Spleen (tissue), 11 donors: ENCODE measurements at regions not wholly inside any gene's neighbourhood (a gene's known extent, or its start where the extent isn't known, plus 50 kb on each side); places are given as distances from the start of the nearest gene placed in this dataset.

Experiments used
- DNase-seq: peaks from one replicate; pipeline ENCODE4 v3.0.0-alpha.2; 2020
- H3K27ac ChIP-seq, 8 donors: fragments of 200-600 bp; sonication (generic) in 7 of 8; 1 replicate in 4 of 8; 2 replicates in 4 of 8; pipeline versions ENCODE4 v1.5.0 to v1.8.0; 2016 to 2021; ENCODE audit warnings: inconsistent platforms in 4 of 8, mild to moderate bottlenecking in 4 of 8, moderate library complexity in 1 of 8
- H3K27me3 ChIP-seq, 7 donors: fragments of 200-600 bp; sonication (generic) in 6 of 7; replicated peaks in 1 of 7; 1 replicate in 4 of 7; 2 replicates in 3 of 7; pipeline versions ENCODE4 v1.5.0 to v1.8.0; 2016 to 2021; ENCODE audit warnings: inconsistent platforms in 3 of 7, mild to moderate bottlenecking in 1 of 7
- H3K36me3 ChIP-seq, 6 donors: fragments of 200-600 bp; sonication (generic) in 5 of 6; 1 replicate in 4 of 6; 2 replicates in 2 of 6; pipeline versions ENCODE4 v1.5.0 to v1.8.0; 2016 to 2021; ENCODE audit warnings: inconsistent platforms in 2 of 6
- H3K4me1 ChIP-seq, 6 donors: fragments of 200-600 bp; sonication (generic) in 5 of 6; 1 replicate in 3 of 6; 2 replicates in 3 of 6; pipeline versions ENCODE4 v1.5.0 to v1.8.0; 2016 to 2021; ENCODE audit warnings: inconsistent platforms in 3 of 6
- H3K4me3 ChIP-seq, 8 donors: fragments of 200-600 bp; sonication (generic) in 7 of 8; 1 replicate in 4 of 8; 2 replicates in 4 of 8; pipeline versions ENCODE4 v1.5.0 to v1.8.0; 2016 to 2021; ENCODE audit warnings: inconsistent platforms in 4 of 8, mild to moderate bottlenecking in 4 of 8, moderate library complexity in 2 of 8
- H3K9me3 ChIP-seq, 8 donors: fragments of 200-600 bp; sonication (generic) in 7 of 8; 1 replicate in 4 of 8; 2 replicates in 4 of 8; pipeline versions ENCODE4 v1.5.0 to v1.8.0; 2016 to 2021; ENCODE audit warnings: inconsistent platforms in 4 of 8
- CTCF ChIP-seq, 11 experiments: fragments of 200-600 bp in 7 of 11; fragments of 450-650 bp in 4 of 11; sonication (generic) in 4 of 11; IDR thresholded peaks in 8 of 11; conservative IDR thresholded peaks in 3 of 11; 1 replicate in 7 of 11; 2 replicates in 4 of 11; pipeline versions ENCODE4 v1.4.0 to v1.8.0; 2016 to 2021; ENCODE audit warnings: antibody characterized with exemption in 11 of 11, inconsistent platforms in 4 of 11, mild to moderate bottlenecking in 1 of 11
- POLR2A ChIP-seq, 3 donors: fragments of 450-650 bp; IDR thresholded peaks; one replicate each; pipeline ENCODE4 v1.5.1; 2017; ENCODE audit warnings: antibody characterized with exemption in 3 of 3, mild to moderate bottlenecking in 1 of 3
- POLR2AphosphoS5 ChIP-seq, 3 donors: sonication (generic); formaldehyde crosslinking; IDR thresholded peaks; one replicate each; pipeline ENCODE4 v1.5.1; 2017; ENCODE audit warnings: antibody characterized with exemption in 3 of 3
- WGBS, 5 donors: extraction: QIAGEN DNeasy Blood & Tissue Kit in 3 of 5; methylation state at CpG; one replicate each; pipeline versions ENCODE4 v1.1.5 to v1.1.7; 2013 to 2018; 5-methylcytosine and 5-hydroxymethylcytosine counted together
- intact Hi-C: fragments of 100-400 bp; cut with DNase I; formaldehyde crosslinking; loops from one replicate; pipeline ENCODE4 v1.15.0; 2023; ENCODE audit warnings: low total_unique reads
- donor health status: healthy with polysubstance abuse.
- donor health status: DM: no; HTN: no; CAD: no; lungs with moderate emphysema.
- donor health status: DM: no; HTN: no; CAD: no.
- donor health status: Bipolar disorder and iron deficiency.
- donor health status: healthy.
- donor health status: DM: no; HTN: no; CAD: no.
- donor health status: DM: yes; HTN: yes; CAD: no.

DNA sequence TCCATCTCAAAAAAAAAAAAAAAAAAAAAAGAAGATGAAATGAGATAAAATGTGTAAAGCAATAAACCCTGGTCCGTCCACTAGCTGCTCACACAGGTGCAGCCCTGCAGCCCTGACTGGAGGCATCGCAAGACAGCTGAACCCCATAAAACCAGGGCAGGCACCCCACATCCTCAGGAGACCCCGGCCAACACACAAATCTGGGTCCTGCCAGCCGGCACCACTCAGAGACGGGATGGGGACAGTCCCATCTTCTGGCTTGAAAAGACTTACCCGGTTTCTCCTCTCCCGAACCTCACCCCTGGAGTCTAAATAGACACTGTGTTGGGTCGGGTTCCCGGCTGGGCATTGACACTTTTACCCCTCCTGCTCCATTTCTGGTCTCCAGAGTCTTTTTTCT is 52.7 kb upstream of the TNRC6C start:
- DNase-seq: no peak
- WGBS, 5 donors: 89 to 93% (median 90%) methylated on average over 9 of the region's 9 CpGs
- H3K27ac ChIP-seq: no peak overlapping the region
- intact Hi-C loops: no loop called here
- H3K4me3 ChIP-seq: no peak overlapping the region
- H3K27me3 ChIP-seq: peaks cover 0 to 78% (median 11%) of the 10 kb centered on the region in 7 donors
- TF ChIP-seq POLR2AphosphoS5 (IDR thresholded peaks at IDR 0.05) (no peak), CTCF (IDR thresholded peaks at IDR 0.05 in 8 of 11, conservative IDR thresholded peaks at IDR 0.05 in 3 of 11) (no peak), POLR2A (IDR thresholded peaks at IDR 0.05) (no peak)
- H3K4me1 ChIP-seq: no peaks in the 10 kb centered on the region
- no peaks in the 10 kb centered on the region for H3K9me3 ChIP-seq
- H3K36me3 ChIP-seq: no peaks in the 10 kb centered on the region

- DNase-seq: peak; percentile 59
Observed at GRCh38 chr17:77906377-77906871, 52.1 kb upstream of the TNRC6C start.

GRCh38 chr17:77907497-77908461 is 50.7 kb upstream of the TNRC6C start:
- no peaks in the 10 kb centered on the region for H3K4me1 ChIP-seq
- DNase-seq: peak; percentile 54
- peaks cover 0 to 89% (median 11%) of the 10 kb centered on the region in 7 donors for H3K27me3 ChIP-seq
- 90 to 93% (median 92%) methylated on average over 23 of the region's 23 CpGs for WGBS, 5 donors
- intact Hi-C loops: no loop called here
- H3K27ac ChIP-seq: no peak overlapping the region
- H3K4me3 ChIP-seq: no peak overlapping the region
- no peaks in the 10 kb centered on the region for H3K36me3 ChIP-seq
- H3K9me3 ChIP-seq: no peaks in the 10 kb centered on the region
- no peak for TF ChIP-seq POLR2A (IDR thresholded peaks at IDR 0.05)
- no peak for TF ChIP-seq CTCF (IDR thresholded peaks at IDR 0.05 in 8 of 11, conservative IDR thresholded peaks at IDR 0.05 in 3 of 11)
- TF ChIP-seq POLR2AphosphoS5 (IDR thresholded peaks at IDR 0.05): no peak

More at GRCh38 chr17:77906377-77906871, 52.1 kb upstream of the TNRC6C start:
- WGBS, 5 donors: 76 to 88% (median 83%) methylated on average over 8 to 10 of the region's 10 CpGs
- intact Hi-C loops: no loop called here
- Histone ChIP-seq H3K4me1 (no peaks in the 10 kb centered on the region), H3K27me3 (peaks cover 0 to 79% (median 11%) of the 10 kb centered on the region in 7 donors), H3K9me3 (no peaks in the 10 kb centered on the region), H3K27ac (no peak overlapping the region), H3K4me3 (no peak overlapping the region), H3K36me3 (no peaks in the 10 kb centered on the region)
- TF ChIP-seq POLR2A (IDR thresholded peaks at IDR 0.05): no peak
- TF ChIP-seq POLR2AphosphoS5 (IDR thresholded peaks at IDR 0.05): no peak
- no peak for TF ChIP-seq CTCF (IDR thresholded peaks at IDR 0.05 in 8 of 11, conservative IDR thresholded peaks at IDR 0.05 in 3 of 11)

DNA sequence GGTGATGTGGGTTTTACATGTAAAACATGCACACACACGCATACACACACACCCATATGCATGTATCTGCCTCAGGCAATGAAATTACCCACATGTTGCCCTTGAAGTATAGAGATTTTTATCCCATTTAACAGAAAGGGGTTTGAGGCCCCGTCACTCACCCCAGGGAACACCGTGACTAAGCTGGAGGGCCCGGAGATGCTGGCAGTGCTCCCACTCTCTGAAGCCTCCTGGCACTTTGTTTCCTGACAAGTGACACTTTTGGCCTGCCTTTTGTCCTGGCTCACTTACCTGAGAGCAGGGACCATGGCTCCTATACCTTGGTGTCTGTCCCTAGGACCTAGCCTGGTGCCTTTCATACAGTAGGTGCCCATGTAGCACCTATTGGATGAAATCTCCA is 50.0 kb upstream of the TNRC6C start:
- 86 to 95% (median 94%) methylated on average over 1 to 4 of the region's 4 CpGs for WGBS, 5 donors
- H3K36me3 ChIP-seq: no peaks in the 10 kb centered on the region
- intact Hi-C loops: no loop called here
- H3K9me3 ChIP-seq: no peaks in the 10 kb centered on the region
- no peaks in the 10 kb centered on the region for H3K4me1 ChIP-seq
- no peak overlapping the region for H3K4me3 ChIP-seq
- H3K27me3 ChIP-seq: peaks cover 0 to 89% (median 11%) of the 10 kb centered on the region in 7 donors
- TF ChIP-seq POLR2AphosphoS5 (IDR thresholded peaks at IDR 0.05) (no peak), CTCF (IDR thresholded peaks at IDR 0.05 in 8 of 11, conservative IDR thresholded peaks at IDR 0.05 in 3 of 11) (no peak), POLR2A (IDR thresholded peaks at IDR 0.05) (no peak)
- H3K27ac ChIP-seq: no peak overlapping the region
- DNase-seq: no peak
